ENCODE measurements at regions not wholly inside any gene's neighbourhood (a gene's known extent, or its start where the extent isn't known, plus 50 kb on each side); places are given as distances from the start of the nearest gene placed in this dataset.
"Not testable (repeated sequence)": the region's sequence is repeated elsewhere in the genome, so short reads cannot be mapped to it uniquely, and the experiment has no call there.

GRCh38 chr10:29698773-29699490 lies 64.2 kb upstream of the SVIL start:
- in situ Hi-C loops (cut with MboI; ENCODE audit: low sequenced_read_pairs), result no loop called here

GRCh38 chr10:29696581-29696980 lies 61.8 kb upstream of the SVIL start:
- in situ Hi-C loops (cut with MboI; ENCODE audit: low sequenced_read_pairs), result not testable (repeated sequence)

GRCh38 chr10:29694121-29694520 lies 59.4 kb upstream of the SVIL start:
- in situ Hi-C loops (cut with MboI; ENCODE audit: low sequenced_read_pairs), result no loop called here

- in situ Hi-C loops (cut with MboI; ENCODE audit: low sequenced_read_pairs), result no loop called here
Measured at GRCh38 chr10:29692121-29692539, 57.4 kb upstream of the SVIL start.

- in situ Hi-C loops (cut with MboI; ENCODE audit: low sequenced_read_pairs), result no loop called here
Measured at GRCh38 chr10:29691564-29692072, 56.8 kb upstream of the SVIL start.

- in situ Hi-C loops (cut with MboI; ENCODE audit: low sequenced_read_pairs), result no loop called here
Measured at GRCh38 chr10:29689001-29689400, 54.2 kb upstream of the SVIL start.

DNA sequence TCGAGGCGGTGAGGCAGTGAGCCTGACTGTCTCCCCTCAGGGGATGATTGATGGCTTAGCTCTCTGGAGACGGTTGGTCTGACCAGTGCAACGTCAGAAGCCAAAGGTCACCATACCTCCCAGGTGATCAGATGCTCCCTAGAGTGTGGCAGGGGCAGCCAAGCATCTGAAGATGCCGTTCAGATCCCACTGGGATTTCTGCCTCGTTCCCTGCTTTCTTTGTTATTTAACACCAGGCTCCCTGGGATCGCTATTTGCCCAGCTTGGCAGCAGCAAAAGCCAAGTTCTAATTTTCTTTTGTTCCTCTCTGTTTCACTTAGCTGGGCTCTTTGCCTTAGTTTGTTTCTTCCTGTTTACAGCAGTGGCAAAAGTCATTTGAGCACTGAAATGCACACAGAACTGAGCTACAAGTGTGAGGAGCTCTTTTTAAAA lies 53.5 kb upstream of the SVIL start:
- in situ Hi-C loops (cut with MboI; ENCODE audit: low sequenced_read_pairs), result no loop called here

- in situ Hi-C loops (cut with MboI; ENCODE audit: low sequenced_read_pairs), result no loop called here
Measured at GRCh38 chr10:29687421-29688164, 52.8 kb upstream of the SVIL start.

DNA sequence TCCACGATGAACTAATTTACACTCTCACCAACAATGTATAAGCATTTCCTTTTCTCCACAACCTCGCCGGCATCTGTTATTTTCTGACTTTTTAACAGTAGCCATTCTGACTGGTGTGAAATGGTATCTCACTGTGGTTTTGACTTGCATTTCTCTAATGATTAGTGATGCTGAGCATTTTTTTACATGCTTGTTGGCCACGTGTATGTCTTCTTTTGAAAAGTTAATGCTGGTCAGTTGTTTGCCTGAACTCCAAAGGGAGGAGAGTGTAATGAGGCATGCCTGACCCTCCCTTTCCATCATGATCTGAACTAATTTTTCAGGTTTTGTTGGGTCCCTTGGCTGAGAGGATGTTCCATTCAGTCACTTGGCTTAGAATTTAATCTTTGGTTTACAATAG lies 50.7 kb upstream of the SVIL start:
- in situ Hi-C loops (cut with MboI; ENCODE audit: low sequenced_read_pairs), result no loop called here

Measured in HL-60/S4 treated with phorbol 12-myristate 13-acetate at 8.2 ng/mL for 4 days and 3 days (cell line).